Esophagus squamous epithelium (tissue), 4 donors: ENCODE measurements at regions not wholly inside any gene's neighbourhood (a gene's known extent, or its start where the extent isn't known, plus 50 kb on each side); places are given as distances from the start of the nearest gene placed in this dataset.

ENCODE experiments used
- CTCF ChIP-seq, 6 experiments: fragments of 450-650 bp in 4 of 6; fragments of 200-600 bp in 2 of 6; sonication (generic) in 2 of 6; IDR thresholded peaks; one replicate each; pipeline ENCODE4 v1.5.1; 2016 to 2019; ENCODE audit warnings: antibody characterized with exemption in 6 of 6, mild to moderate bottlenecking in 4 of 6, moderate library complexity in 4 of 6
- POLR2A ChIP-seq, 4 donors: fragments of 450-650 bp; IDR thresholded peaks; one replicate each; pipeline ENCODE4 v1.6.1; 2017; ENCODE audit warnings: antibody characterized with exemption in 4 of 4, mild to moderate bottlenecking in 4 of 4, moderate library complexity in 3 of 4

GRCh38 chr16:52350031-52350642 lies 196.8 kb downstream of the TOX3 start:
- TF ChIP-seq CTCF (IDR thresholded peaks at IDR 0.05) (no peak), POLR2A (IDR thresholded peaks at IDR 0.05) (no peak)
